Activated T-cell treated with anti-CD3 and anti-CD28 coated beads, Interleukin-2, amount 50 U/mL, for 72 hours (primary cell): ENCODE measurements at regions not wholly inside any gene's neighbourhood (a gene's known extent, or its start where the extent isn't known, plus 50 kb on each side); places are given as distances from the start of the nearest gene placed in this dataset.

Source experiments
- ATAC-seq, 2 donors: fragments of 150-1000 bp; cut with Tn5 transposase; replicated peaks in 1 of 2; 2 replicates each; pipeline ENCODE4 v1.10.0; 2021; ENCODE audit warnings: moderate library complexity in 2 of 2, mild to moderate bottlenecking in 1 of 2
- DNase-seq, 2 donors: peaks; one replicate each; pipeline ENCODE4 v3.0.0; 2021 to 2022; ENCODE audit warnings: mixed read lengths in 1 of 2
- H3K27ac Mint-ChIP-seq: one replicate; pipeline ENCODE4 v1.8.0; 2022; ENCODE audit warnings: mild to moderate bottlenecking, moderate library complexity, mixed read lengths
- H3K27me3 Mint-ChIP-seq: one replicate; pipeline ENCODE4 v1.8.0; 2022; ENCODE audit warnings: low read depth, mixed read lengths
- H3K36me3 Mint-ChIP-seq, 2 donors: one replicate each; pipeline ENCODE4 v1.8.0; 2022; ENCODE audit warnings: mixed read lengths in 2 of 2, mild to moderate bottlenecking in 1 of 2; ENCODE audit not compliant: insufficient read depth in 2 of 2
- H3K4me1 Mint-ChIP-seq: one replicate; pipeline ENCODE4 v1.8.0; 2022; ENCODE audit warnings: low read depth, mixed read lengths
- H3K4me3 Mint-ChIP-seq, 2 donors: one replicate each; pipeline ENCODE4 v1.8.0; 2022; ENCODE audit warnings: mild to moderate bottlenecking in 2 of 2, mixed read lengths in 2 of 2, moderate library complexity in 2 of 2
- H3K9me3 Mint-ChIP-seq, 2 donors: one replicate each; pipeline ENCODE4 v1.8.0; 2022; ENCODE audit warnings: mixed read lengths in 2 of 2

- peaks cover 3 to 6% of the 10 kb centered on the region in 2 donors for H3K9me3 Mint-ChIP-seq
- H3K27ac Mint-ChIP-seq, result no peak overlapping the region
- DNase-seq, result no peak
- no peak for ATAC-seq
- no peak overlapping the region for H3K4me3 Mint-ChIP-seq
- no peaks in the 10 kb centered on the region for H3K4me1 Mint-ChIP-seq
- no peaks in the 10 kb centered on the region for H3K27me3 Mint-ChIP-seq
- peaks cover 0 to 2% of the 10 kb centered on the region in 2 donors for H3K36me3 Mint-ChIP-seq
Measured at GRCh38 chr12:116425256-116426193, 133.7 kb upstream of the MAP1LC3B2 start.

DNA sequence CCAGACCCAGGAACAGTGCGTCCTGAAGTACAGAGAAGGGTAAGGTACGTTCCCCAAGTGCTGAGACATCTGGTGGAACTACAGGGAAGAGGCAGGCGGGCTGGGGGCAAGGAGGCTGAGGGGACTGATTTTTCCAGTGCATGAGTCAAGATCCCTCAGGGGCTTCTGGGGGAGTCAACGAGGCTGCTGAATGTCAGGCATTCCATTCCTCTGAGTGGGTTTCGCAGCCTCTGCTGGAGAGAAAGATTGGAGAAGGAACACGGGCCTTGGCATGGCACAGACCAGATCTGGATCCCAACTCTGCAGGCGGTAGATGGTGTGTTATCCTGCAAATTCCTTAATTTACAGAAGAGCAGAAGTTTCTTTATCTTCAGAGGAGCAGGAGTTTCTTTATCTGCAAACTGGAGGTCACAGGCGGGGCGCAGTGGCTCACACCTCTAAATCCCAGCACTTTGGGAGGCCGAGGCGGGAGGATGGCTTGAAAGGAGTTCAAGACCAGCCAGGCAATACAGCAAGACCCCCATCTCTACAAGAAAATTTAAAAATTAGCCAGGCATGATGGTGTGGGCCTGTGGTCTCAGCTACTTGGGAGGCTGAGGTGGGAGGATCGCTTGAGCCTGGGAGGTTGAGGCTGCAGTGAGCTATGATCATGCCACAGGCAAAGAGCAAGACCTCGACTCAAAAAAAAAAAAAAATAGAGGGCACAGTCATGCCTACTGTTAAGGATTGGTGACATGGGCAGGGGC lies 132.6 kb upstream of the MAP1LC3B2 start:
- Mint-ChIP-seq H3K4me3 (no peak overlapping the region), H3K27ac (no peak overlapping the region), H3K36me3 (peaks cover 0 to 2% of the 10 kb centered on the region in 2 donors), H3K27me3 (no peaks in the 10 kb centered on the region), H3K4me1 (no peaks in the 10 kb centered on the region), H3K9me3 (peaks cover 3 to 5% of the 10 kb centered on the region in 2 donors)
- DNase-seq, result no peak
- ATAC-seq, result no peak

- no peak overlapping the region for H3K27ac Mint-ChIP-seq
- H3K9me3 Mint-ChIP-seq, result no peaks in the 10 kb centered on the region
- H3K4me1 Mint-ChIP-seq, result no peaks in the 10 kb centered on the region
- no peaks in the 10 kb centered on the region for H3K27me3 Mint-ChIP-seq
- DNase-seq (no peak), ATAC-seq (no peak)
- H3K36me3 Mint-ChIP-seq, result no peaks in the 10 kb centered on the region
- no peak overlapping the region for H3K4me3 Mint-ChIP-seq
Measured at GRCh38 chr12:116427200-116427930, 131.8 kb upstream of the MAP1LC3B2 start.

- H3K27me3 Mint-ChIP-seq, result no peaks in the 10 kb centered on the region
Measured at GRCh38 chr12:116429826-116430360, 129.3 kb upstream of the MAP1LC3B2 start.

GRCh38 chr12:116430911-116431565 lies 128.1 kb upstream of the MAP1LC3B2 start:
- H3K36me3 Mint-ChIP-seq, result no peaks in the 10 kb centered on the region
- ATAC-seq, result no peak

More at GRCh38 chr12:116429826-116430360, 129.3 kb upstream of the MAP1LC3B2 start:
- Mint-ChIP-seq H3K9me3 (no peaks in the 10 kb centered on the region), H3K4me1 (no peaks in the 10 kb centered on the region), H3K36me3 (no peaks in the 10 kb centered on the region), H3K27ac (no peak overlapping the region), H3K4me3 (no peak overlapping the region)
- no peak for DNase-seq
- no peak for ATAC-seq

GRCh38 chr12:116431677-116432300 lies 127.4 kb upstream of the MAP1LC3B2 start:
- DNase-seq, result no peak
- Mint-ChIP-seq H3K27me3 (no peaks in the 10 kb centered on the region), H3K9me3 (no peaks in the 10 kb centered on the region), H3K27ac (no peak overlapping the region), H3K4me1 (no peaks in the 10 kb centered on the region), H3K4me3 (no peak overlapping the region), H3K36me3 (no peaks in the 10 kb centered on the region)
- no peak for ATAC-seq

More at GRCh38 chr12:116430911-116431565, 128.1 kb upstream of the MAP1LC3B2 start:
- Mint-ChIP-seq H3K27ac (no peak overlapping the region), H3K4me1 (no peaks in the 10 kb centered on the region), H3K9me3 (no peaks in the 10 kb centered on the region), H3K4me3 (no peak overlapping the region), H3K27me3 (no peaks in the 10 kb centered on the region)
- DNase-seq, result no peak

- Mint-ChIP-seq H3K36me3 (no peaks in the 10 kb centered on the region), H3K27ac (no peak overlapping the region), H3K4me1 (no peaks in the 10 kb centered on the region), H3K4me3 (no peak overlapping the region), H3K9me3 (no peaks in the 10 kb centered on the region), H3K27me3 (no peaks in the 10 kb centered on the region)
- ATAC-seq (no peak), DNase-seq (no peak)
Measured at GRCh38 chr12:116432314-116432750, 126.8 kb upstream of the MAP1LC3B2 start.

GRCh38 chr12:116433249-116433648 lies 125.9 kb upstream of the MAP1LC3B2 start:
- Mint-ChIP-seq H3K4me3 (no peak overlapping the region), H3K4me1 (no peaks in the 10 kb centered on the region), H3K27ac (no peak overlapping the region), H3K36me3 (no peaks in the 10 kb centered on the region), H3K9me3 (no peaks in the 10 kb centered on the region), H3K27me3 (no peaks in the 10 kb centered on the region)
- no peak for ATAC-seq
- no peak for DNase-seq

DNA sequence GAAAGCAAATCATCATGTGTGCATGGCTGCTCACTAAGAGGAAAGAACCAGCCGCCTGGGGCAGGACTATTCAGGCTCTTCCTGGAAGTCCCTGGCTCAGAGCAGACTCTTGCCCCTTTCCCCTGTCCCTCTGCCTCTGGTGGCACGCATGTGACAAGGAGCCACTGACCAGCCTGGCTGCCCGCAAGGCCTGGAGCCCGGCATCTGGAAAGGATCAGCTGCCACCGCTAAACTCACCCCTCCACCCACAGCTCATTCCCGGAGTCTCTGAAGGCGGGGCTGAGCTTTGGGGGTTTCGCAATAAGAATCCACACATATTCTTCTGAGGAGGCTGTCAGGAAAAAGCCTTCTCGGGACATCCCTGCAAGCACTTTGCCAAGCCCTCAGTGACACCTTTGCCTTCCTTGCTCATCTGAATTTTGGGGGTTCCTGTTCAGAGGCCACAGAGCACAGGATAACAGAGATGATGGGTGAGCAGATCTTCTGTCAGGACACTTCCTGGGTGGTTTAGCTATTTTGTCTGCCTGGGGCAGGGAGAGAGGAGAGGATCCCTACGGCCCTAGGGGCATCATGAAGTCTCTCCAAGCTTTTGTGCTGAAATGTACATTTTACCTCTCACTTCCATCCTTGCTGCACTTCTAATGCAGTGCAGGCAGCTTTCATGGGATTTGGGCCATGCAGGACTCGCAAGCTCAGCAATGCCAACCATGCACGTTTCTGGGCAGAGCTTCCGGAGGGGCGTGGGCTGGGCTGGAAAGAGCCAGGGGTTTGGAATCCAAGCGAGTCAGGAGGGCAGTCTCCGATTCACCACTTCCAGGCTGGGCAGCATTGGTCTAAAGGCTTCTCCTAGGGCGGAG lies 124.8 kb upstream of the MAP1LC3B2 start:
- no peak for ATAC-seq
- Mint-ChIP-seq H3K9me3 (no peaks in the 10 kb centered on the region), H3K4me1 (no peaks in the 10 kb centered on the region), H3K4me3 (no peak overlapping the region), H3K27ac (no peak overlapping the region), H3K36me3 (no peaks in the 10 kb centered on the region), H3K27me3 (no peaks in the 10 kb centered on the region)
- no peak for DNase-seq

DNA sequence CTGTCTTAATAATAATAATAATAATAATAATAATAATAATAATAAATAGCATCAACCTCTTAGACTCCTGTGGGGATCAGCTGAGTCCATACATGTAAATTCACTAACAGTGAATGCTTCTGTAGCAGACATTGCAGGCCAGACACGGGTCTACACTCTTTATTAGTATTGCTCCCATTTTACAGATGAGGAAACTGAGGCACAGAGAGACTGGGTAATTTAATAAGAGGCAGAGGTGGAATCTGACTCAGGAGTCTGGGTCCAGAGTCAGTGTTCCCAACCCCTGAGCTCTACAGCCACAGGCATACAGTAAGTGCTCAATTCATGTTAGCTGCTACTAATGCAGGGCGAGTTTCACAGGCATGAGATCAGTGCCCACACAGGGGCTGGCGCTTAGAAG lies 123.2 kb upstream of the MAP1LC3B2 start:
- no peaks in the 10 kb centered on the region for H3K36me3 Mint-ChIP-seq
- ATAC-seq (no peak), DNase-seq (no peak)
- no peaks in the 10 kb centered on the region for H3K4me1 Mint-ChIP-seq
- H3K4me3 Mint-ChIP-seq, result no peak overlapping the region
- no peak overlapping the region for H3K27ac Mint-ChIP-seq
- H3K9me3 Mint-ChIP-seq, result no peaks in the 10 kb centered on the region
- H3K27me3 Mint-ChIP-seq, result no peaks in the 10 kb centered on the region

GRCh38 chr12:116436561-116437249 lies 122.5 kb upstream of the MAP1LC3B2 start:
- no peaks in the 10 kb centered on the region for H3K27me3 Mint-ChIP-seq

More at GRCh38 chr12:116436561-116437249, 122.5 kb upstream of the MAP1LC3B2 start:
- Mint-ChIP-seq H3K4me1 (no peaks in the 10 kb centered on the region), H3K36me3 (no peaks in the 10 kb centered on the region), H3K4me3 (no peak overlapping the region), H3K9me3 (no peaks in the 10 kb centered on the region), H3K27ac (no peak overlapping the region)
- no peak for DNase-seq
- ATAC-seq, result no peak
